Cardiac fibroblast (primary cell): ENCODE measurements at regions not wholly inside any gene's neighbourhood (a gene's known extent, or its start where the extent isn't known, plus 50 kb on each side); places are given as distances from the start of the nearest gene placed in this dataset.
"Not testable (repeated sequence)": the region's sequence is repeated elsewhere in the genome, so short reads cannot be mapped to it uniquely, and the experiment has no call there.

Source experiments
- DNase-seq, 2 donors: peaks; one replicate each; pipeline versions ENCODE4 v3.0.0 to v3.0.0-alpha.2; 2010; ENCODE audit warnings: low read depth in 2 of 2
- H3K4me3 ChIP-seq, 2 donors: replicated peaks in 1 of 2; 1 replicate in 1 of 2; 2 replicates in 1 of 2; pipeline ENCODE4 v1.5.1; 2011; ENCODE audit warnings: low read depth in 2 of 2, low read length in 2 of 2, mild to moderate bottlenecking in 2 of 2, moderate library complexity in 1 of 2
- TF ChIP-seq, protein P1 (sequence below): IDR thresholded peaks from one replicate; pipeline ENCODE4 v1.5.1; 2011; ENCODE audit warnings: low read depth, mild to moderate bottlenecking, low read length, inconsistent platforms

DNA sequence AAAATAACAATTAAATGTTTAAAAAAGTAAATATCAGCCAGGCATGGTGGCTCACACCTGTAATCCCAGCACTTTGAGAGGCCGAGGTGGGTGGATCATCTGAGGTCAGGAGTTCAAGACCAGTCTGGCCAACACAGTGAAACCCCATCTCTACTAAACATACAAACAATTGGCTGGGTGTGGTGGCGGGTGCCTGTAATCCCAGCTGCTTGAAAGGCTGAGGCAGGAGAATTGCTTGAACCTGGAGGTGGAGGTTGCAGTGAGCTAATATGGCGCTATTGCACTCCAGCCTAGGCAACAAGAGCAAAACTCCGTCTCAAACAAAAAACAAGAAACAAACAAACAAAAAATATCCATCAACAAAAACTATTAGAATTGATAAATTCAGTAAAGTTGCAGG, 77.5 kb downstream of the SNX5 start:
- H3K4me3 ChIP-seq, DNase-seq: not testable (repeated sequence)

GRCh38 chr20:17890330-17890729, 78.3 kb downstream of the SNX5 start:
- DNase-seq = no peak
- H3K4me3 ChIP-seq = no peak overlapping the region
- TF ChIP-seq, protein P1, sequence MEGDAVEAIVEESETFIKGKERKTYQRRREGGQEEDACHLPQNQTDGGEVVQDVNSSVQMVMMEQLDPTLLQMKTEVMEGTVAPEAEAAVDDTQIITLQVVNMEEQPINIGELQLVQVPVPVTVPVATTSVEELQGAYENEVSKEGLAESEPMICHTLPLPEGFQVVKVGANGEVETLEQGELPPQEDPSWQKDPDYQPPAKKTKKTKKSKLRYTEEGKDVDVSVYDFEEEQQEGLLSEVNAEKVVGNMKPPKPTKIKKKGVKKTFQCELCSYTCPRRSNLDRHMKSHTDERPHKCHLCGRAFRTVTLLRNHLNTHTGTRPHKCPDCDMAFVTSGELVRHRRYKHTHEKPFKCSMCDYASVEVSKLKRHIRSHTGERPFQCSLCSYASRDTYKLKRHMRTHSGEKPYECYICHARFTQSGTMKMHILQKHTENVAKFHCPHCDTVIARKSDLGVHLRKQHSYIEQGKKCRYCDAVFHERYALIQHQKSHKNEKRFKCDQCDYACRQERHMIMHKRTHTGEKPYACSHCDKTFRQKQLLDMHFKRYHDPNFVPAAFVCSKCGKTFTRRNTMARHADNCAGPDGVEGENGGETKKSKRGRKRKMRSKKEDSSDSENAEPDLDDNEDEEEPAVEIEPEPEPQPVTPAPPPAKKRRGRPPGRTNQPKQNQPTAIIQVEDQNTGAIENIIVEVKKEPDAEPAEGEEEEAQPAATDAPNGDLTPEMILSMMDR = no peak

GRCh38 chr20:17889226-17889625, 79.4 kb downstream of the SNX5 start:
- peak; percentile 59 to 64 for DNase-seq
- no peak overlapping the region for H3K4me3 ChIP-seq
- TF ChIP-seq, protein P1 = peak; percentile 26

GRCh38 chr20:17888044-17888443, 80.5 kb downstream of the SNX5 start:
- TF ChIP-seq, protein P1 = no peak
- no peak overlapping the region for H3K4me3 ChIP-seq
- DNase-seq = peak in 1 of 2 donors; percentile 22

- TF ChIP-seq, protein P1 = no peak
- DNase-seq = no peak
- no peak overlapping the region for H3K4me3 ChIP-seq
These were observed 81.1 kb downstream of the SNX5 start for GRCh38 chr20:17887331-17888030.

DNA sequence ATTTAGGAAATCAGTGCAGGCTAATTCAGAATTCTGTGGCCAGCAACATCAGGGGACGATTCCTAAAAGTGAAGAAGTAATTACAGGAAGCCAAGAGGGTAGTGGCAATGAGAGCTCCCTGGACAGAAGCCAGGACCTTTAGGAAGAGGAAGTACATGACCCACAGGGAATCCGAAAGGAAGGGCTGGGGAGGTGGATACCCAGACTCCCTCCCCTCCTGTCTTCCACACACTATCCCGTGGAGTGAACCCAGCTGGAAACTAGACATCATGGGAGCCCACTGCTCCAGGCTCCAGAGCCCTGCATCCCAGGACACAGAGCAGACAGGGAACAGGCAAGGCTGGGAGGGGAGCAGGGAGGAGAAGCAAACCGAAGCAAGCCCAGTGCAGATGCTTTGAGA, 83.0 kb downstream of the SNX5 start:
- peak; percentile 24 to 66 for DNase-seq
- no peak overlapping the region for H3K4me3 ChIP-seq
- TF ChIP-seq, protein P1 = no peak

GRCh38 chr20:17885076-17885475, 83.5 kb downstream of the SNX5 start:
- TF ChIP-seq, protein P1 = no peak
- no peak overlapping the region for H3K4me3 ChIP-seq
- DNase-seq = no peak
